ENCODE measurements at regions not wholly inside any gene's neighbourhood (a gene's known extent, or its start where the extent isn't known, plus 50 kb on each side); places are given as distances from the start of the nearest gene placed in this dataset.

DNA sequence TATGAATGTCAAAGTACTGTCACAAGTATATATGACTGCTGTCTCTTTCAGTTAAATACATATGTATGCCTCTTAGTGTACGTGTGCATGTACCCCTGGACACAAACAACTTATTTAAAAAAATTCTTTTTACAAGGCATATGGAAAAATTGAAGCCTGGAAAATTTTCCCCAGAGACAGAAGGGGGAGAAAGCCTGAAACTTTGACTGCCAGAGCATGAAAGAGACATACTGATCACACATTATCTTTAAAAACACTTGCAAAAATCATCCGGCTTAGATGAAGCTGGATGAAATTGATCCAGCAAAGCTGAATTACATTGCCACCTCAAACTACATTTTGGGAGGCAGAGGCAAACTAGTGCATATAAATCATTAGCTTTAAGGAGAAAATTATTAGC, 88.0 kb upstream of the NFIB start:
- no peak for DNase-seq (ENCODE audit: low read depth)
- H3K4me3 ChIP-seq (ENCODE audit: low read depth, low read length): no peak overlapping the region
- TF ChIP-seq CTCF (conservative IDR thresholded peaks at IDR 0.05; ENCODE audit: low read depth, low read length): no peak

- peak; percentile 76 for TF ChIP-seq CTCF (conservative IDR thresholded peaks at IDR 0.05; ENCODE audit: low read depth, low read length)
- peak; percentile 93 for DNase-seq (ENCODE audit: low read depth)
- peak overlapping the region; percentile 0 for H3K4me3 ChIP-seq (ENCODE audit: low read depth, low read length)
Observed at GRCh38 chr9:14400658-14400995, 86.7 kb upstream of the NFIB start.

- peak; percentile 28 for DNase-seq (ENCODE audit: low read depth)
- no peak for TF ChIP-seq CTCF (conservative IDR thresholded peaks at IDR 0.05; ENCODE audit: low read depth, low read length)
- peak overlapping the region; percentile 0 for H3K4me3 ChIP-seq (ENCODE audit: low read depth, low read length)
Observed at GRCh38 chr9:14399756-14400657, 86.1 kb upstream of the NFIB start.

DNA sequence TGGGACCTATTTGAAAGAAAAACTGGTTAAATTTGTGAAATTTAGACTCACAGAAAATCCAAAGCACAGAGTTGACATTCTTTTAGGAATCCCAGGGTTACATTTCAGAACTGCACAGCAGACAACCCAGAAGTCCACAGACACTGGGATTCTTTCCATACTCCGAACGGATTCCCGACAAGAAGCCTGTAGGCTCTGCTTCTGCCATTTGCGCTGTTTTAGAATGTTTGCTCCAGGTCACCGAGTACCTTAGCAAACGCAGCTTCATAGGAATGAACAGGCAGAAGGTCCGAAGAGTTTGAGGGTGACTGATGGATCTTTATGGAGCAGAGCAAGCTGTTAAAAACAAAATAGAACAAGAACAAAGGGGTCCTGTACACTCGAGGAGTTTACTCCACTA, 84.5 kb upstream of the NFIB start:
- TF ChIP-seq CTCF (conservative IDR thresholded peaks at IDR 0.05; ENCODE audit: low read depth, low read length): no peak
- H3K4me3 ChIP-seq (ENCODE audit: low read depth, low read length): no peak overlapping the region

DNA sequence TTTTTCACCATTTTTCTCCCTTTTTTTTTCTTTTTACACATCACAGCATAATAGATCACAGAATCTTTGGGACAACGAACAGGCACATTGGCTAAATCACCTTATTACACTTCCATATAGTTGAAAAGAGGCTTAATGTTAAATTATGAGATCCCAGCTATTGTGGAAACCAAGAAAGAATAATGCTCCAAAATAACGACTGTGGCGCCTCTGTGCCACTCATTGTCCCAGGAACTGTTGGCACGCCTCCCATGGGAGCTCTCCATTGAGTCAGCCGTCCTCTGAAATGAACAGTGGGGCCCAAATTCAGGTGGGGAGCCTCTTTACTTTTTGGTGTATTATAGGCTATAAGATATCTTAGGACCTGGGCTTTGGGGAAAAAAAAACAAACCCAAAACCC, 82.2 kb upstream of the NFIB start:
- no peak for DNase-seq (ENCODE audit: low read depth)
- no peak overlapping the region for H3K4me3 ChIP-seq (ENCODE audit: low read depth, low read length)
- TF ChIP-seq CTCF (conservative IDR thresholded peaks at IDR 0.05; ENCODE audit: low read depth, low read length): no peak

More for the DNA sequence above, 84.5 kb upstream of the NFIB start:
- DNase-seq (ENCODE audit: low read depth): no peak

GRCh38 chr9:14395317-14396082, 81.6 kb upstream of the NFIB start:
- no peak for DNase-seq (ENCODE audit: low read depth)
- H3K4me3 ChIP-seq (ENCODE audit: low read depth, low read length): no peak overlapping the region
- TF ChIP-seq CTCF (conservative IDR thresholded peaks at IDR 0.05; ENCODE audit: low read depth, low read length): no peak

All from choroid plexus epithelial cell (primary cell).